Dedifferentiated amniotic fluid mesenchymal stem cell (primary cell): ENCODE measurements at regions not wholly inside any gene's neighbourhood (a gene's known extent, or its start where the extent isn't known, plus 50 kb on each side); places are given as distances from the start of the nearest gene placed in this dataset.
"Not testable (repeated sequence)": the region's sequence is repeated elsewhere in the genome, so short reads cannot be mapped to it uniquely, and the experiment has no call there.

Source experiments
- DNase-seq: peaks from one replicate; pipeline ENCODE4 v3.0.0-alpha.2; 2016; ENCODE audit errors: extremely low spot score

- no peak for DNase-seq
Measured at GRCh38 chr3:44130249-44130648, 111.4 kb upstream of the TOPAZ1 start.

GRCh38 chr3:44132061-44132460, 109.6 kb upstream of the TOPAZ1 start:
- DNase-seq: no peak

GRCh38 chr3:44132593-44132992, 109.1 kb upstream of the TOPAZ1 start:
- no peak for DNase-seq

GRCh38 chr3:44136421-44136820, 105.3 kb upstream of the TOPAZ1 start:
- no peak for DNase-seq

- no peak for DNase-seq
Measured at GRCh38 chr3:44146073-44146472, 95.6 kb upstream of the TOPAZ1 start.

GRCh38 chr3:44159696-44160300, 81.9 kb upstream of the TOPAZ1 start:
- no peak for DNase-seq

- DNase-seq: no peak
Measured at GRCh38 chr3:44160818-44161217, 80.9 kb upstream of the TOPAZ1 start.

- no peak for DNase-seq
Measured at GRCh38 chr3:44171891-44172290, 69.8 kb upstream of the TOPAZ1 start.

- not testable (repeated sequence) for DNase-seq
Measured at GRCh38 chr3:44172701-44173100, 69.0 kb upstream of the TOPAZ1 start.

GRCh38 chr3:44173263-44173662, 68.4 kb upstream of the TOPAZ1 start:
- DNase-seq: no peak

- DNase-seq: no peak
Measured at GRCh38 chr3:44175070-44175469, 66.6 kb upstream of the TOPAZ1 start.

GRCh38 chr3:44179246-44179645, 62.4 kb upstream of the TOPAZ1 start:
- DNase-seq: no peak

GRCh38 chr3:44184319-44184953, 57.2 kb upstream of the TOPAZ1 start:
- no peak for DNase-seq

GRCh38 chr3:44185396-44185915, 56.2 kb upstream of the TOPAZ1 start:
- DNase-seq: no peak

- no peak for DNase-seq
Measured at GRCh38 chr3:44186111-44186672, 55.5 kb upstream of the TOPAZ1 start.

- no peak for DNase-seq
Measured at GRCh38 chr3:44186712-44187111, 55.0 kb upstream of the TOPAZ1 start.
